GM23338 (cell line): ENCODE measurements at regions not wholly inside any gene's neighbourhood (a gene's known extent, or its start where the extent isn't known, plus 50 kb on each side); places are given as distances from the start of the nearest gene placed in this dataset.

ENCODE experiments used
- ETS1 ChIP-seq: IDR thresholded peaks from 2 replicates; pipeline ENCODE4 v1.6.1; 2016; ENCODE audit warnings: antibody characterized with exemption
- EZH2 ChIP-seq: fragments of 200-600 bp; sonication (generic); IDR thresholded peaks from one replicate; pipeline ENCODE4 v1.8.0; 2017; ENCODE audit warnings: antibody characterized with exemption, mild to moderate bottlenecking, low read depth; ENCODE audit not compliant: unreplicated experiment
- EZH2phosphoT487 ChIP-seq: fragments of 200-600 bp; sonication (generic); IDR thresholded peaks from one replicate; pipeline ENCODE4 v1.8.1; 2018; ENCODE audit warnings: antibody characterized with exemption; ENCODE audit not compliant: unreplicated experiment
- JUNB ChIP-seq: IDR thresholded peaks from one replicate; pipeline ENCODE4 v1.6.1; 2016; ENCODE audit warnings: antibody characterized with exemption; ENCODE audit not compliant: unreplicated experiment
- NANOG ChIP-seq: IDR thresholded peaks from 2 replicates; pipeline ENCODE4 v1.6.1; 2016; ENCODE audit warnings: antibody characterized with exemption, borderline replicate concordance
- POLR2AphosphoS5 ChIP-seq: IDR thresholded peaks from 2 replicates; pipeline ENCODE4 v1.6.1; 2016; ENCODE audit warnings: antibody characterized with exemption, low read depth
- REST ChIP-seq: IDR thresholded peaks from one replicate; pipeline ENCODE4 v1.6.1; 2018; ENCODE audit warnings: antibody characterized with exemption; ENCODE audit not compliant: unreplicated experiment
- ZNF114 ChIP-seq: fragments of 250-450 bp; sonication (Bioruptor Pico); IDR thresholded peaks from 2 replicates; pipeline ENCODE4 v1.5.0; 2020; ENCODE audit warnings: mild to moderate bottlenecking, moderate library complexity
- TF ChIP-seq, protein P1 (sequence below), 2 experiments: fragments of 200-600 bp in 1 of 2; sonication (generic) in 1 of 2; conservative IDR thresholded peaks; 2 replicates each; pipeline versions ENCODE4 v1.5.1 to v1.6.1; 2016 to 2017; ENCODE audit warnings: antibody characterized with exemption in 2 of 2, low read depth in 2 of 2, mild to moderate bottlenecking in 2 of 2, moderate library complexity in 1 of 2

DNA sequence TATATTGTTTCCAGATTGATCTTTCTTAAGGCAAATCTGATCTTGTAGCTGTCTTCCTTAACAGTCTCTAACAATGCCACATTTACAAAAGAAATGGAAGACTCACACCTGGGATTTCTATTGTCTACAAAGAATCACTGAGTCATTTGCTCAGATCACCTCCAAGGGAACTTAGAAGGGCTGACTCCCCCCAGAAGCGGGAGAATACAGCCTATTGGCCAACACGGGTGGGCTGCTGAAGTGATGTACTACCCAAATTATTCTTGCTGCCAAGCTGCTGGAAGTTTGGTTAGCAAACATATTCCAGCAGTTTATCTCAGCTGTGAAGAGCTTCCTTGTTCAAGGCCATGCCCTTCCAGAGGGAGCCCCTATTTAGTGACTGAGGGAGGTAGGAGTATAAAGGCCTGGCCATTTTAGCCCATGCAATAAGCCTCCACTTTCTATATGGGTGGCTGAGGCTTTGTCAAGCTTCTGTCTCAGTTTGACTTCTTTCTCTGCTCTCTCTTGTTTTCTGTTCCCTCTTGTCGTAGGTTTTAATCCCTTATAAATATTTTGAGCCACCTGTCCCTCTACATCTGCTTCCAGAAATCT is 379.4 kb downstream of the PRR16 start:
- TF ChIP-seq, protein P1, sequence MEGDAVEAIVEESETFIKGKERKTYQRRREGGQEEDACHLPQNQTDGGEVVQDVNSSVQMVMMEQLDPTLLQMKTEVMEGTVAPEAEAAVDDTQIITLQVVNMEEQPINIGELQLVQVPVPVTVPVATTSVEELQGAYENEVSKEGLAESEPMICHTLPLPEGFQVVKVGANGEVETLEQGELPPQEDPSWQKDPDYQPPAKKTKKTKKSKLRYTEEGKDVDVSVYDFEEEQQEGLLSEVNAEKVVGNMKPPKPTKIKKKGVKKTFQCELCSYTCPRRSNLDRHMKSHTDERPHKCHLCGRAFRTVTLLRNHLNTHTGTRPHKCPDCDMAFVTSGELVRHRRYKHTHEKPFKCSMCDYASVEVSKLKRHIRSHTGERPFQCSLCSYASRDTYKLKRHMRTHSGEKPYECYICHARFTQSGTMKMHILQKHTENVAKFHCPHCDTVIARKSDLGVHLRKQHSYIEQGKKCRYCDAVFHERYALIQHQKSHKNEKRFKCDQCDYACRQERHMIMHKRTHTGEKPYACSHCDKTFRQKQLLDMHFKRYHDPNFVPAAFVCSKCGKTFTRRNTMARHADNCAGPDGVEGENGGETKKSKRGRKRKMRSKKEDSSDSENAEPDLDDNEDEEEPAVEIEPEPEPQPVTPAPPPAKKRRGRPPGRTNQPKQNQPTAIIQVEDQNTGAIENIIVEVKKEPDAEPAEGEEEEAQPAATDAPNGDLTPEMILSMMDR (conservative IDR thresholded peaks at IDR 0.05; ENCODE audit: low read depth in 2 of 2) = no peak
- TF ChIP-seq REST (no peak), JUNB (no peak), POLR2AphosphoS5 (no peak), EZH2 (no peak), EZH2phosphoT487 (no peak), ZNF114 (CRISPR knock-in tag) (no peak), NANOG (no peak), ETS1 (no peak)
